ENCODE measurements at regions not wholly inside any gene's neighbourhood (a gene's known extent, or its start where the extent isn't known, plus 50 kb on each side); places are given as distances from the start of the nearest gene placed in this dataset.

GRCh38 chr2:75415111-75415626 lies 145.6 kb downstream of the EVA1A start:
- DNase-seq (ENCODE audit: low spot score), result no peak
- no peak for TF ChIP-seq EZH2phosphoT487 (IDR thresholded peaks at IDR 0.05; ENCODE audit: borderline replicate concordance, low read depth, low read length)
- TF ChIP-seq, protein P1, sequence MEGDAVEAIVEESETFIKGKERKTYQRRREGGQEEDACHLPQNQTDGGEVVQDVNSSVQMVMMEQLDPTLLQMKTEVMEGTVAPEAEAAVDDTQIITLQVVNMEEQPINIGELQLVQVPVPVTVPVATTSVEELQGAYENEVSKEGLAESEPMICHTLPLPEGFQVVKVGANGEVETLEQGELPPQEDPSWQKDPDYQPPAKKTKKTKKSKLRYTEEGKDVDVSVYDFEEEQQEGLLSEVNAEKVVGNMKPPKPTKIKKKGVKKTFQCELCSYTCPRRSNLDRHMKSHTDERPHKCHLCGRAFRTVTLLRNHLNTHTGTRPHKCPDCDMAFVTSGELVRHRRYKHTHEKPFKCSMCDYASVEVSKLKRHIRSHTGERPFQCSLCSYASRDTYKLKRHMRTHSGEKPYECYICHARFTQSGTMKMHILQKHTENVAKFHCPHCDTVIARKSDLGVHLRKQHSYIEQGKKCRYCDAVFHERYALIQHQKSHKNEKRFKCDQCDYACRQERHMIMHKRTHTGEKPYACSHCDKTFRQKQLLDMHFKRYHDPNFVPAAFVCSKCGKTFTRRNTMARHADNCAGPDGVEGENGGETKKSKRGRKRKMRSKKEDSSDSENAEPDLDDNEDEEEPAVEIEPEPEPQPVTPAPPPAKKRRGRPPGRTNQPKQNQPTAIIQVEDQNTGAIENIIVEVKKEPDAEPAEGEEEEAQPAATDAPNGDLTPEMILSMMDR (conservative IDR thresholded peaks at IDR 0.05; ENCODE audit: low read length), result no peak

GRCh38 chr2:75411574-75411973 lies 149.2 kb downstream of the EVA1A start:
- Histone ChIP-seq H3K9me3 (ENCODE audit: low read length) (peaks cover 10% of the 10 kb centered on the region; the same call in 1 of the 2 replicates), H3K79me2 (ENCODE audit: insufficient read depth, low read depth, low read length) (no peaks in the 10 kb centered on the region), H3K4me1 (ENCODE audit: insufficient read depth, low read length, poor library complexity, severe bottlenecking) (peaks cover 5% of the 10 kb centered on the region), H2AFZ (ENCODE audit: low read length) (no peak overlapping the region), H3K27ac (ENCODE audit: low read depth, low read length, poor library complexity, severe bottlenecking) (no peak overlapping the region), H3K36me3 (ENCODE audit: insufficient read depth, low read length) (no peaks in the 10 kb centered on the region), H3K9me2 (ENCODE audit: insufficient read depth, low read length) (no peaks in the 10 kb centered on the region), H3K4me3 (ENCODE audit: low read depth, low read length, poor library complexity, severe bottlenecking) (no peak overlapping the region), H4K20me1 (ENCODE audit: insufficient read depth, low read length) (no peaks in the 10 kb centered on the region), H3K4me2 (ENCODE audit: low read length) (no peak overlapping the region)
- ChIA-PET CTCF (ENCODE audit: unreplicated experiment) (no interaction called here), POLR2A (interaction anchor here (2.2 kb wide), 1 partner anchor 19 kb away, joined by 7 read pairs; no protein-coding TSS in a partner anchor)
- DNase-seq (ENCODE audit: low spot score), result no peak
- no TSS peak for BruUV-seq (replicated peaks)
- intact Hi-C loops (cut with micrococcal nuclease; ENCODE audit: unreplicated experiment), result no loop called here
- no peak for TF ChIP-seq EZH2phosphoT487 (IDR thresholded peaks at IDR 0.05; ENCODE audit: borderline replicate concordance, low read depth, low read length)

More at GRCh38 chr2:75415111-75415626, 145.6 kb downstream of the EVA1A start:
- H3K4me2 ChIP-seq (ENCODE audit: low read length), result peak overlapping the region; percentile 82; the same call in 1 of the 2 replicates
- no TSS peak for BruUV-seq (replicated peaks)
- no peaks in the 10 kb centered on the region for H4K20me1 ChIP-seq (ENCODE audit: insufficient read depth, low read length)
- intact Hi-C loops (cut with micrococcal nuclease; ENCODE audit: unreplicated experiment), result no loop called here
- H3K36me3 ChIP-seq (ENCODE audit: insufficient read depth, low read length), result no peaks in the 10 kb centered on the region
- H3K4me1 ChIP-seq (ENCODE audit: insufficient read depth, low read length, poor library complexity, severe bottlenecking), result peaks cover 15% of the 10 kb centered on the region
- no peak overlapping the region for H3K4me3 ChIP-seq (ENCODE audit: low read depth, low read length, poor library complexity, severe bottlenecking)
- ChIA-PET CTCF (ENCODE audit: unreplicated experiment) (no interaction called here), POLR2A (interaction anchor here (0.6 to 3.9 kb wide), 3 partner anchors 14 to 443 kb away, joined by 3 to 35 read pairs (median 5); no protein-coding TSS in a partner anchor)
- peaks cover 10% of the 10 kb centered on the region; the same call in 1 of the 2 replicates for H3K9me3 ChIP-seq (ENCODE audit: low read length)
- H3K27ac ChIP-seq (ENCODE audit: low read depth, low read length, poor library complexity, severe bottlenecking), result no peak overlapping the region
- no peaks in the 10 kb centered on the region for H3K79me2 ChIP-seq (ENCODE audit: insufficient read depth, low read depth, low read length)
- no peak overlapping the region for H2AFZ ChIP-seq (ENCODE audit: low read length)
- no peaks in the 10 kb centered on the region for H3K9me2 ChIP-seq (ENCODE audit: insufficient read depth, low read length)

DNA sequence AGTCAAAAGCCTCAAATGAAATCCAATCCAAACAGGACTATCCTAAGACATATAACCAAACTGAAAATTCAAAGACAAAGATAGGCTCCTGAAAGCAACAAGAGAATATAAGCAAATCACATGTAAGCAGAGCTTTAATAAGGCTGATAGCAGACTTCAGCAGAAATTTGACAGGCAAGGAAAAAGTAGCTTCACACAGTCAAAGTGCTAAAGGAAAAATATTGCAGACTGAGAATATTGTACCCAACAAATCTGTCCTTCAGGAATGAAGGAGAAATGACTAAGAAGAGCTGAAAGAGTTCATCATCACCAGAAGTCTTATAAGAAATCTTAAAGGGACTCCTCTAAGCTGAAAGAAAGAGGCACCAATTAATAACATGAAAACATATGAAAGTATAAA lies 150.0 kb downstream of the EVA1A start:
- intact Hi-C loops (cut with micrococcal nuclease; ENCODE audit: unreplicated experiment), result no loop called here
- no peak for DNase-seq (ENCODE audit: low spot score)
- no peaks in the 10 kb centered on the region for H3K79me2 ChIP-seq (ENCODE audit: insufficient read depth, low read depth, low read length)
- no peak overlapping the region for H3K4me3 ChIP-seq (ENCODE audit: low read depth, low read length, poor library complexity, severe bottlenecking)
- H3K9me3 ChIP-seq (ENCODE audit: low read length), result peaks cover 10% of the 10 kb centered on the region; the same call in 1 of the 2 replicates
- POLR2A ChIA-PET, result interaction anchor here (0.9 to 2.2 kb wide), 2 partner anchors 20 to 135 kb away, joined by 3 to 7 read pairs; no protein-coding TSS in a partner anchor
- H3K4me2 ChIP-seq (ENCODE audit: low read length), result no peak overlapping the region
- CTCF ChIA-PET (ENCODE audit: unreplicated experiment), result no interaction called here
- H3K36me3 ChIP-seq (ENCODE audit: insufficient read depth, low read length), result no peaks in the 10 kb centered on the region
- H3K9me2 ChIP-seq (ENCODE audit: insufficient read depth, low read length), result no peaks in the 10 kb centered on the region
- no peaks in the 10 kb centered on the region for H3K4me1 ChIP-seq (ENCODE audit: insufficient read depth, low read length, poor library complexity, severe bottlenecking)
- TF ChIP-seq EZH2phosphoT487 (IDR thresholded peaks at IDR 0.05; ENCODE audit: borderline replicate concordance, low read depth, low read length), result no peak
- TF ChIP-seq, protein P1 (conservative IDR thresholded peaks at IDR 0.05; ENCODE audit: low read length), result no peak
- no peak overlapping the region for H2AFZ ChIP-seq (ENCODE audit: low read length)
- no peaks in the 10 kb centered on the region for H4K20me1 ChIP-seq (ENCODE audit: insufficient read depth, low read length)
- no peak overlapping the region for H3K27ac ChIP-seq (ENCODE audit: low read depth, low read length, poor library complexity, severe bottlenecking)
- BruUV-seq (replicated peaks), result no TSS peak

Data from OCI-LY7 (cell line).